ENCODE measurements at regions not wholly inside any gene's neighbourhood (a gene's known extent, or its start where the extent isn't known, plus 50 kb on each side); places are given as distances from the start of the nearest gene placed in this dataset.

DNA sequence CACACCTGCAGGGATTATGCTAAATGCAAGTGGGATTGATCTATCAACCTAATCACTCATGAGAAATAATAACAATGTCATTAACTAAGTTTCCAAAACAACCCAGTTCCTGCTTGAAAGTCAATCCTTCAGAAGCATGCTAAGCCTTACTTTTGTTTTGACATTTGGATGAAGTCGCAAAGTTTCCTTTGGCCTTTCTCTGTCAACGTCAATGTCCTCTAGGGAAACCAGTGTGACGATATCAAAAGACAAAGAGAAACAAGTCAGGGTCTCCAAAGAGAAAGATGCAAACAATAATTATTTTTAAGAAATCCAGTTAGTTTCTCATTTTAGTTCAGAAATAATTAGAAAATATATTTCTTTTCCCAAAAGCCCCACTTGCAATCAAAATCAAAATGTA lies 86.7 kb upstream of the SRD5A3 start:
- TF ChIP-seq, protein P1, sequence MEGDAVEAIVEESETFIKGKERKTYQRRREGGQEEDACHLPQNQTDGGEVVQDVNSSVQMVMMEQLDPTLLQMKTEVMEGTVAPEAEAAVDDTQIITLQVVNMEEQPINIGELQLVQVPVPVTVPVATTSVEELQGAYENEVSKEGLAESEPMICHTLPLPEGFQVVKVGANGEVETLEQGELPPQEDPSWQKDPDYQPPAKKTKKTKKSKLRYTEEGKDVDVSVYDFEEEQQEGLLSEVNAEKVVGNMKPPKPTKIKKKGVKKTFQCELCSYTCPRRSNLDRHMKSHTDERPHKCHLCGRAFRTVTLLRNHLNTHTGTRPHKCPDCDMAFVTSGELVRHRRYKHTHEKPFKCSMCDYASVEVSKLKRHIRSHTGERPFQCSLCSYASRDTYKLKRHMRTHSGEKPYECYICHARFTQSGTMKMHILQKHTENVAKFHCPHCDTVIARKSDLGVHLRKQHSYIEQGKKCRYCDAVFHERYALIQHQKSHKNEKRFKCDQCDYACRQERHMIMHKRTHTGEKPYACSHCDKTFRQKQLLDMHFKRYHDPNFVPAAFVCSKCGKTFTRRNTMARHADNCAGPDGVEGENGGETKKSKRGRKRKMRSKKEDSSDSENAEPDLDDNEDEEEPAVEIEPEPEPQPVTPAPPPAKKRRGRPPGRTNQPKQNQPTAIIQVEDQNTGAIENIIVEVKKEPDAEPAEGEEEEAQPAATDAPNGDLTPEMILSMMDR (IDR thresholded peaks at IDR 0.05) = no peak
- no peak for TF ChIP-seq POLR2A (IDR thresholded peaks at IDR 0.05)

Data from body of pancreas (tissue), 4 donors.